Neural progenitor cell (in vitro differentiated cells): ENCODE measurements at regions not wholly inside any gene's neighbourhood (a gene's known extent, or its start where the extent isn't known, plus 50 kb on each side); places are given as distances from the start of the nearest gene placed in this dataset.

Source experiments
- DNase-seq: peaks from one replicate; pipeline ENCODE4 v3.0.0-alpha.2; 2016; ENCODE audit warnings: low spot score
- H2AFZ ChIP-seq: fragments of 200-600 bp; sonication (generic); replicated peaks from 2 replicates; pipeline ENCODE4 v1.6.1; 2016; ENCODE audit warnings: antibody characterized with exemption
- H3F3A ChIP-seq: fragments of 200-600 bp; sonication (generic); 2 replicates; pipeline ENCODE4 v1.6.1; 2016; ENCODE audit warnings: antibody characterized with exemption, low read depth
- H3K27ac ChIP-seq: fragments of 200-600 bp; sonication (generic); 2 replicates; pipeline ENCODE4 v1.5.1; 2016; ENCODE audit warnings: mild to moderate bottlenecking
- H3K27me3 ChIP-seq: fragments of 200-600 bp; sonication (generic); 2 replicates; pipeline ENCODE4 v1.6.1; 2016; ENCODE audit warnings: mild to moderate bottlenecking, moderate library complexity
- H3K36me3 ChIP-seq: fragments of 200-600 bp; sonication (generic); 2 replicates; pipeline ENCODE4 v1.5.1; 2016
- H3K4me1 ChIP-seq: fragments of 200-600 bp; sonication (generic); 2 replicates; pipeline ENCODE4 v1.6.1; 2016; ENCODE audit warnings: mixed run types
- H3K4me2 ChIP-seq: fragments of 200-600 bp; sonication (generic); 2 replicates; pipeline ENCODE4 v1.6.1; 2016
- H3K4me3 ChIP-seq: fragments of 200-600 bp; sonication (generic); 2 replicates; pipeline ENCODE4 v1.5.1; 2016
- H3K79me2 ChIP-seq: fragments of 200-600 bp; sonication (generic); 2 replicates; pipeline ENCODE4 v1.6.1; 2016; ENCODE audit warnings: low read depth
- H3K9ac ChIP-seq: fragments of 200-600 bp; sonication (generic); 2 replicates; pipeline ENCODE4 v1.6.1; 2016
- H3K9me3 ChIP-seq: fragments of 200-600 bp; sonication (generic); 2 replicates; pipeline ENCODE4 v1.5.1; 2016; ENCODE audit warnings: low read depth
- H4K20me1 ChIP-seq: fragments of 200-600 bp; sonication (generic); 2 replicates; pipeline ENCODE4 v1.6.1; 2016; ENCODE audit warnings: low read depth
- H3K27ac Mint-ChIP-seq: 3 replicates; pipeline ENCODE4 v1.8.0; 2021; ENCODE audit warnings: mixed read lengths
- H3K27me3 Mint-ChIP-seq: 2 replicates; pipeline ENCODE4 v1.8.0; 2022; ENCODE audit warnings: low read depth, mild to moderate bottlenecking, inconsistent platforms, moderate library complexity, mixed read lengths; ENCODE audit not compliant: insufficient read depth
- H3K36me3 Mint-ChIP-seq: 3 replicates; pipeline ENCODE4 v1.8.0; 2021; ENCODE audit warnings: mixed read lengths
- H3K4me1 Mint-ChIP-seq: 3 replicates; pipeline ENCODE4 v1.8.0; 2021; ENCODE audit warnings: mixed read lengths
- H3K4me3 Mint-ChIP-seq: 3 replicates; pipeline ENCODE4 v1.8.0; 2021; ENCODE audit warnings: mild to moderate bottlenecking, moderate library complexity, mixed read lengths
- H3K9me3 Mint-ChIP-seq: 3 replicates; pipeline ENCODE4 v1.8.0; 2020; ENCODE audit warnings: mixed read lengths
- CTCF ChIP-seq: fragments of 200-600 bp; sonication (generic); IDR thresholded peaks from 2 replicates; pipeline ENCODE4 v1.5.1; 2017; ENCODE audit warnings: antibody characterized with exemption, mild to moderate bottlenecking
- EZH2 ChIP-seq: fragments of 200-600 bp; sonication (generic); IDR thresholded peaks from 2 replicates; pipeline ENCODE4 v1.6.1; 2017; ENCODE audit warnings: antibody characterized with exemption, mild to moderate bottlenecking, moderate library complexity
- EZH2phosphoT487 ChIP-seq: fragments of 200-600 bp; sonication (generic); IDR thresholded peaks from 2 replicates; pipeline ENCODE4 v1.6.1; 2017; ENCODE audit warnings: antibody characterized with exemption

GRCh38 chr6:26172608-26172968, 85.4 kb downstream of the HFE start:
- peak overlapping the region; percentile 97 for H3K27ac Mint-ChIP-seq
- H3K36me3 Mint-ChIP-seq: no peaks in the 10 kb centered on the region
- H3K27me3 Mint-ChIP-seq: peaks cover 7% of the 10 kb centered on the region
- no peaks in the 10 kb centered on the region for H3K9me3 ChIP-seq
- H3K4me3 ChIP-seq: peak overlapping the region; percentile 76
- H4K20me1 ChIP-seq: no peaks in the 10 kb centered on the region
- no peak overlapping the region for H2AFZ ChIP-seq
- peak overlapping the region; percentile 84 for H3K4me2 ChIP-seq
- peak; percentile 34 for DNase-seq
- peak overlapping the region; percentile 81 for H3K27ac ChIP-seq
- peaks cover 6% of the 10 kb centered on the region for H3K4me1 ChIP-seq
- H3F3A ChIP-seq: peaks cover 42% of the 10 kb centered on the region
- no peaks in the 10 kb centered on the region for H3K9me3 Mint-ChIP-seq
- no peak for TF ChIP-seq CTCF
- no peak for TF ChIP-seq EZH2
- TF ChIP-seq EZH2phosphoT487: no peak
- H3K79me2 ChIP-seq: peaks cover 31% of the 10 kb centered on the region
- H3K4me1 Mint-ChIP-seq: peaks cover 30% of the 10 kb centered on the region
- peak overlapping the region; percentile 96 for H3K4me3 Mint-ChIP-seq
- no peaks in the 10 kb centered on the region for H3K36me3 ChIP-seq
- H3K27me3 ChIP-seq: no peaks in the 10 kb centered on the region
- peak overlapping the region; percentile 51 for H3K9ac ChIP-seq

- Histone ChIP-seq H3K36me3 (no peaks in the 10 kb centered on the region), H3K79me2 (peaks cover 31% of the 10 kb centered on the region), H3K4me2 (peak overlapping the region; percentile 84), H3K4me1 (peaks cover 6% of the 10 kb centered on the region), H3K9me3 (no peaks in the 10 kb centered on the region), H3F3A (peaks cover 42% of the 10 kb centered on the region), H2AFZ (no peak overlapping the region), H3K27ac (no peak overlapping the region), H3K4me3 (peak overlapping the region; percentile 76), H3K9ac (no peak overlapping the region), H3K27me3 (no peaks in the 10 kb centered on the region), H4K20me1 (no peaks in the 10 kb centered on the region)
- no peak for DNase-seq
- TF ChIP-seq CTCF: no peak
- TF ChIP-seq EZH2: no peak
- no peak for TF ChIP-seq EZH2phosphoT487
- Mint-ChIP-seq H3K27me3 (peaks cover 7% of the 10 kb centered on the region), H3K4me1 (peaks cover 34% of the 10 kb centered on the region), H3K9me3 (no peaks in the 10 kb centered on the region), H3K27ac (no peak overlapping the region), H3K4me3 (peak overlapping the region; percentile 36), H3K36me3 (no peaks in the 10 kb centered on the region)
Observed at GRCh38 chr6:26173836-26174145, 86.6 kb downstream of the HFE start.

- H3K27ac ChIP-seq: no peak overlapping the region
- no peak for DNase-seq
- peaks cover 31% of the 10 kb centered on the region for H3K79me2 ChIP-seq
- no peaks in the 10 kb centered on the region for H3K9me3 ChIP-seq
- Mint-ChIP-seq H3K4me1 (peaks cover 34% of the 10 kb centered on the region), H3K4me3 (no peak overlapping the region), H3K27me3 (peaks cover 7% of the 10 kb centered on the region), H3K9me3 (no peaks in the 10 kb centered on the region), H3K36me3 (no peaks in the 10 kb centered on the region), H3K27ac (no peak overlapping the region)
- no peak overlapping the region for H3K9ac ChIP-seq
- H4K20me1 ChIP-seq: no peaks in the 10 kb centered on the region
- H3K4me3 ChIP-seq: no peak overlapping the region
- peaks cover 42% of the 10 kb centered on the region for H3F3A ChIP-seq
- no peaks in the 10 kb centered on the region for H3K36me3 ChIP-seq
- no peak for TF ChIP-seq EZH2
- TF ChIP-seq EZH2phosphoT487: no peak
- peaks cover 6% of the 10 kb centered on the region for H3K4me1 ChIP-seq
- peak overlapping the region; percentile 19 for H3K4me2 ChIP-seq
- H3K27me3 ChIP-seq: no peaks in the 10 kb centered on the region
- no peak overlapping the region for H2AFZ ChIP-seq
Observed at GRCh38 chr6:26175033-26175427, 87.8 kb downstream of the HFE start.

- Histone ChIP-seq H3K36me3 (no peaks in the 10 kb centered on the region), H3K9me3 (no peaks in the 10 kb centered on the region), H3K4me1 (peaks cover 6% of the 10 kb centered on the region), H4K20me1 (no peaks in the 10 kb centered on the region), H3K27ac (no peak overlapping the region), H3K27me3 (no peaks in the 10 kb centered on the region), H3K4me3 (no peak overlapping the region), H3K4me2 (peak overlapping the region; percentile 19), H3K9ac (no peak overlapping the region), H3F3A (peaks cover 42% of the 10 kb centered on the region), H3K79me2 (peaks cover 31% of the 10 kb centered on the region), H2AFZ (no peak overlapping the region)
- H3K36me3 Mint-ChIP-seq: no peaks in the 10 kb centered on the region
- peak overlapping the region; percentile 15 for H3K4me3 Mint-ChIP-seq
- peaks cover 32% of the 10 kb centered on the region for H3K4me1 Mint-ChIP-seq
- TF ChIP-seq EZH2 (no peak), CTCF (peak; percentile 81)
- H3K9me3 Mint-ChIP-seq: no peaks in the 10 kb centered on the region
- peaks cover 7% of the 10 kb centered on the region for H3K27me3 Mint-ChIP-seq
- DNase-seq: peak; percentile 67
- no peak overlapping the region for H3K27ac Mint-ChIP-seq
Observed at GRCh38 chr6:26175428-26176181, 88.4 kb downstream of the HFE start.
